GM12892 (cell line): ENCODE measurements at regions not wholly inside any gene's neighbourhood (a gene's known extent, or its start where the extent isn't known, plus 50 kb on each side); places are given as distances from the start of the nearest gene placed in this dataset.
"Not testable (repeated sequence)": the region's sequence is repeated elsewhere in the genome, so short reads cannot be mapped to it uniquely, and the experiment has no call there.

Source experiments
- POLR2A ChIP-seq: IDR thresholded peaks from 2 replicates; pipeline ENCODE4 v1.6.1; 2011; ENCODE audit warnings: low read depth, low read length, control low read depth
- POLR2AphosphoS5 ChIP-seq: IDR thresholded peaks from 2 replicates; pipeline ENCODE4 v1.6.1; 2011; ENCODE audit warnings: low read depth, low read length, control low read depth
- TAF1 ChIP-seq: IDR thresholded peaks from 2 replicates; pipeline ENCODE4 v1.6.1; 2011; ENCODE audit warnings: low read depth, mild to moderate bottlenecking, control low read depth, low read length, borderline replicate concordance

DNA sequence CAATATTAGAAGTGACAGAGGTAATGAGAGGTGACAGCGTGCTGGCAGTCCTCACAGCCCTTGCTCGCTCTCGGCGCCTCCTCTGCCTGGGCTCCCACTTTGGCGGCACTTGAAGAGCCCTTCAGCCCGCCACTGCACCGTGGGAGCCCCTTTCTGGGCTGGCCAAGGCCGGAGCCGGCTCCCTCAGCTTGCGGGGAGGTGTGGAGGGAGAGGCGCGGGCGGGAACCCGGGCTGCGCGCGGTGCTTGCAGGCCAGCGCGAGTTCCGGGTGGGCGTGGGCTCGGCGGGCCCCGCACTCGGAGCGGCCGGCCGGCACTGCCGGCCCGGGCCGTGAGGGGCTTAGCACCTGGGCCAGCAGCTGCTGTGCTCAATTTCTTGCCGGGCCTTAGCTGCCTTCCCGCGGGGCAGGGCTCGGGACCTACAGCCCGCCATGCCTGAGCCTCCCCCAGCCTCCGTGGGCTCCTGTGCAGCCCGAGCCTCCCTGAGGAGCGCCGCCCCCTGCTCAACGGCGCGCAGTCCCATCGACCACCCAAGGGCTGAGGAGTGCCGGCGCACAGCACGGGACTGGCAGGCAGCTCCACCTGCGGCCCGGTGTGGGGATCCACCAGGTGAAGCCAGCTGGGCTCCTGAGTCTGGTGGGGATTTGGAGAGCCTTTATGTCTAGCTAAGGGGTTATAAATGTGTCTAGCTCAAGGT, 426.5 kb upstream of the RGS18 start:
- TF ChIP-seq TAF1, POLR2AphosphoS5, POLR2A: not testable (repeated sequence)
